PC-9 (cell line): ENCODE measurements at regions not wholly inside any gene's neighbourhood (a gene's known extent, or its start where the extent isn't known, plus 50 kb on each side); places are given as distances from the start of the nearest gene placed in this dataset.

Source experiments
- BruUV-seq: library from RNA; stranded (reverse); fragments of 400-500 nt; replicated peaks from 2 replicates; lab custom pipeline; 2021; lab: Mats Ljungman, UMichigan
- CTCF ChIA-PET: fragments of 300-600 bp; sonication (Branson Sonifier 250); formaldehyde crosslinking; loops from one replicate; lab custom pipeline; 2022; ENCODE audit warnings: antibody characterized with exemption; lab: Charles Lee
- POLR2A ChIA-PET: fragments of 300-600 bp; sonication (Branson Sonifier 250); formaldehyde crosslinking; loops from one replicate; lab custom pipeline; 2022; ENCODE audit warnings: antibody characterized with exemption; ENCODE audit not compliant: unreplicated experiment; lab: Charles Lee
- DNase-seq, 2 experiments: peaks; one replicate each; pipeline versions ENCODE4 v3.0.0 to v3.0.0-alpha.2; 2015 to 2022; ENCODE audit warnings: mixed read lengths in 1 of 2
- H2AFZ ChIP-seq: fragments of 200-600 bp; sonication (generic); 2 replicates; pipeline ENCODE4 v1.8.1; 2017; ENCODE audit warnings: antibody characterized with exemption
- H3F3A ChIP-seq: fragments of 200-600 bp; sonication (generic); 2 replicates; pipeline ENCODE4 v1.8.1; 2017; ENCODE audit warnings: antibody characterized with exemption, mild to moderate bottlenecking, low read depth; ENCODE audit not compliant: insufficient read depth
- H3K27ac ChIP-seq: fragments of 200-600 bp; sonication (generic); 2 replicates; pipeline ENCODE4 v1.6.1; 2016; ENCODE audit warnings: mixed run types
- H3K27me3 ChIP-seq: fragments of 200-600 bp; sonication (generic); 2 replicates; pipeline ENCODE4 v1.6.1; 2016; ENCODE audit warnings: low read depth, mixed run types; ENCODE audit not compliant: insufficient read depth
- H3K36me3 ChIP-seq: fragments of 200-600 bp; sonication (generic); 2 replicates; pipeline ENCODE4 v1.6.1; 2016; ENCODE audit warnings: low read depth, mixed run types
- H3K4me1 ChIP-seq: fragments of 200-600 bp; sonication (generic); replicated peaks from 2 replicates; pipeline ENCODE4 v1.6.1; 2016; ENCODE audit warnings: mixed run types; ENCODE audit not compliant: insufficient read depth
- H3K4me2 ChIP-seq: fragments of 200-600 bp; sonication (generic); 2 replicates; pipeline ENCODE4 v1.6.1; 2017; ENCODE audit warnings: mixed run types
- H3K4me3 ChIP-seq: fragments of 200-600 bp; sonication (generic); 2 replicates; pipeline ENCODE4 v1.6.1; 2016; ENCODE audit warnings: mixed run types
- H3K79me2 ChIP-seq: fragments of 200-600 bp; sonication (generic); 2 replicates; pipeline ENCODE4 v1.6.1; 2017; ENCODE audit warnings: low read depth, mixed run types
- H3K9me2 ChIP-seq: fragments of 200-600 bp; sonication (generic); 2 replicates; pipeline ENCODE4 v1.8.1; 2017; ENCODE audit warnings: mild to moderate bottlenecking; ENCODE audit not compliant: insufficient read depth
- H3K9me3 ChIP-seq: fragments of 200-600 bp; sonication (generic); 2 replicates; pipeline ENCODE4 v1.8.1; 2016; ENCODE audit warnings: low read depth; ENCODE audit not compliant: insufficient read depth
- H4K20me1 ChIP-seq: fragments of 200-600 bp; sonication (generic); 2 replicates; pipeline ENCODE4 v1.8.1; 2017; ENCODE audit not compliant: insufficient read depth
- CTCF ChIP-seq: fragments of 200-600 bp; sonication (generic); conservative IDR thresholded peaks from 2 replicates; pipeline ENCODE4 v1.6.1; 2017; ENCODE audit warnings: mixed run types, antibody characterized with exemption, mild to moderate bottlenecking, moderate library complexity
- EZH2 ChIP-seq: fragments of 200-600 bp; sonication (generic); IDR thresholded peaks from 2 replicates; pipeline ENCODE4 v1.8.0; 2017; ENCODE audit warnings: antibody characterized with exemption, low read depth
- intact Hi-C: fragments of 100-400 bp; cut with micrococcal nuclease; formaldehyde crosslinking; loops from one replicate; pipeline ENCODE4 v1.10.0; 2022; ENCODE audit not compliant: unreplicated experiment

DNA sequence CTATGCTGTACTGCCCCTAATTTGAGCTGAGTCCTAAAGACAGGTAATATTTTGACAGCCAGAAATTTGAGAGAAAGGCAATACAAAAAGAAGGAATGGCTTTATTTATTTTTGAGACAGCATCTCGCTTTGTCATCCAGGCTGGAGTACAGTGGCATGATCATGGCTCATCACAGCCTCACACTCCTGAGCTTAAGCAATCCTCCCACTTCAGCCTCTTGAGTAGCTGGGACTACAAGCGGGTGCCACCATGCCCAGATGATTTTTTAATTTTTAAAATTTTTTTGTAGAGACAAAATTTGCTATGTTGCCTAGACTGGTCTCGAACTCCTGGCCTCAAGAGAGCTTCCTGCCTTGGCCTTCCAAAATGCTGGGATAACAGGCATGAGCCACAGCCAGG, 77.4 kb upstream of the SLC4A7 start:
- H3K9me3 ChIP-seq: no peaks in the 10 kb centered on the region
- no peaks in the 10 kb centered on the region for H3K79me2 ChIP-seq
- H3K36me3 ChIP-seq: no peaks in the 10 kb centered on the region
- no peak overlapping the region for H2AFZ ChIP-seq
- H3K4me1 ChIP-seq: no peaks in the 10 kb centered on the region
- no peak overlapping the region for H3K27ac ChIP-seq
- ChIA-PET POLR2A (no interaction called here), CTCF (no interaction called here)
- H4K20me1 ChIP-seq: no peaks in the 10 kb centered on the region
- no peaks in the 10 kb centered on the region for H3K9me2 ChIP-seq
- DNase-seq: no peak
- BruUV-seq: no TSS peak
- no peak for TF ChIP-seq CTCF
- TF ChIP-seq EZH2: no peak
- H3K4me3 ChIP-seq: no peak overlapping the region
- intact Hi-C loops: no loop called here
- no peak overlapping the region for H3K4me2 ChIP-seq
- H3K27me3 ChIP-seq: no peaks in the 10 kb centered on the region
- no peaks in the 10 kb centered on the region for H3F3A ChIP-seq

DNA sequence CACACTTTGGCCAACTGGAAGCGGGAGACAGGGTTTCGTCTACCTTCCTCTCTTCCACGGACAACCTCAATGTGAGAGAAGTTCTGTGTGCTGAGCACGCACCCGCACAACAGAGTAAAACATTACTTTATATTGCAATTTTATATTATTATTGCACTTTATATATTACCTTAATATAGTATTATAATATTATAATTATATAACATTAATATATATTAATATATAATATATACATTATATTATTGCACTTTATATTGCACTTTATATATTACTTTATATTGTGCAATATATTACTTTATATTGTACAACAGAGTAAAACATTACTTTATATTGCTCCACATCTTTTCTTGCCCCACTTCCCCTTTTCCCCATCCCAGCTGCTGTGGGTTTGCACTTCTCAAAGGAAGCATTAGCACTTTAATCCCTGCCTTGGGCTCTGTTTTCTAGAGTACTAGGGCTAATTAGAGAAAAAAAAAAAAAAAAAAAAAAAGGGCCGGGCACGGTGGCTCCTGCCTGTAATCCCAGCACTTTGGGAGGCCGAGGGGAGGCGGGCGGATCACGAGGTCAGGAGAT, 76.4 kb upstream of the SLC4A7 start:
- no peak overlapping the region for H2AFZ ChIP-seq
- CTCF ChIA-PET: no interaction called here
- no TSS peak for BruUV-seq

DNA sequence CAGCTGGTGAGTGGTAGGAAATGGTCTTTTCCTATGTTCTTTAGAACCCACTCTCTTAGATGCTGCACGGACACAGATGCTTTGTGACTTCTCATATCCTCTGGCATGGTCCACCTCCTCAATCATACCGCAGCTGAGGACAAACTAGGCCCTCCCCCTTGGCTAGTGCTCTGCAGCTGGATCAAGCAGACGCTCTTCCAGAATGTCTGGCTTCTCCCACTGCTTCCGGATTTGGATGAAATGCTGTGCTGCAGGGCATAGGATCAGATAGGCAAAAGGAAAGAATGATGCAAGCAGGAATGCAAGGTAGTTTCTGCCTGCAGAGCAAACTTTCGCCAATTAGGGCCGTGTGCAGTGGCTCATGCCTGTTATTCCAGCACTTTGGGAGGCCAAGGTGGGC, 75.7 kb upstream of the SLC4A7 start:
- H3K4me3 ChIP-seq: no peak overlapping the region
- H3K36me3 ChIP-seq: no peaks in the 10 kb centered on the region
- H3K9me2 ChIP-seq: no peaks in the 10 kb centered on the region
- ChIA-PET POLR2A (no interaction called here), CTCF (no interaction called here)
- TF ChIP-seq CTCF: no peak
- no peak for TF ChIP-seq EZH2
- intact Hi-C loops: no loop called here
- no peaks in the 10 kb centered on the region for H3K4me1 ChIP-seq
- H4K20me1 ChIP-seq: no peaks in the 10 kb centered on the region
- H3F3A ChIP-seq: no peaks in the 10 kb centered on the region
- no TSS peak for BruUV-seq
- H2AFZ ChIP-seq: no peak overlapping the region
- H3K27me3 ChIP-seq: no peaks in the 10 kb centered on the region
- no peak overlapping the region for H3K27ac ChIP-seq
- H3K4me2 ChIP-seq: no peak overlapping the region
- H3K9me3 ChIP-seq: no peaks in the 10 kb centered on the region
- DNase-seq: no peak
- H3K79me2 ChIP-seq: no peaks in the 10 kb centered on the region

More for the DNA sequence above, 76.4 kb upstream of the SLC4A7 start:
- H3K4me2 ChIP-seq: no peak overlapping the region
- DNase-seq: no peak
- TF ChIP-seq CTCF: no peak
- no peaks in the 10 kb centered on the region for H3K27me3 ChIP-seq
- no peaks in the 10 kb centered on the region for H3K79me2 ChIP-seq
- no peak overlapping the region for H3K27ac ChIP-seq
- POLR2A ChIA-PET: no interaction called here
- no peaks in the 10 kb centered on the region for H4K20me1 ChIP-seq
- no peak overlapping the region for H3K4me3 ChIP-seq
- H3K4me1 ChIP-seq: no peaks in the 10 kb centered on the region
- H3F3A ChIP-seq: no peaks in the 10 kb centered on the region
- intact Hi-C loops: no loop called here
- no peaks in the 10 kb centered on the region for H3K36me3 ChIP-seq
- no peaks in the 10 kb centered on the region for H3K9me2 ChIP-seq
- H3K9me3 ChIP-seq: no peaks in the 10 kb centered on the region
